ENCODE measurements at regions not wholly inside any gene's neighbourhood (a gene's known extent, or its start where the extent isn't known, plus 50 kb on each side); places are given as distances from the start of the nearest gene placed in this dataset.

- TF ChIP-seq CTCF (IDR thresholded peaks at IDR 0.05) = no peak
Measured at GRCh38 chr3:135538123-135538522, 427.4 kb upstream of the PPP2R3A start.

GRCh38 chr3:135539351-135539750, 426.2 kb upstream of the PPP2R3A start:
- ATAC-seq (ENCODE audit: low FRiP score) (no peak), DNase-seq (ENCODE audit: low spot score) (no peak)
- no peak for TF ChIP-seq CTCF (IDR thresholded peaks at IDR 0.05)

More at GRCh38 chr3:135538123-135538522, 427.4 kb upstream of the PPP2R3A start:
- DNase-seq (ENCODE audit: low spot score) (no peak), ATAC-seq (ENCODE audit: low FRiP score) (no peak)

GRCh38 chr3:135539854-135540253, 425.7 kb upstream of the PPP2R3A start:
- TF ChIP-seq CTCF (IDR thresholded peaks at IDR 0.05) = no peak
- DNase-seq (ENCODE audit: low spot score) = no peak
- no peak for ATAC-seq (ENCODE audit: low FRiP score)

- TF ChIP-seq CTCF (IDR thresholded peaks at IDR 0.05) = no peak
- ATAC-seq (ENCODE audit: low FRiP score) (no peak), DNase-seq (ENCODE audit: low spot score) (no peak)
Measured at GRCh38 chr3:135549928-135550494, 415.5 kb upstream of the PPP2R3A start.

- no peak for TF ChIP-seq CTCF (IDR thresholded peaks at IDR 0.05)
- no peak for DNase-seq (ENCODE audit: low spot score)
- no peak for ATAC-seq (ENCODE audit: low FRiP score)
Measured at GRCh38 chr3:135556174-135556573, 409.4 kb upstream of the PPP2R3A start.

- no peak for ATAC-seq (ENCODE audit: low FRiP score)
Measured at GRCh38 chr3:135558150-135558783, 407.3 kb upstream of the PPP2R3A start.

More at GRCh38 chr3:135558150-135558783, 407.3 kb upstream of the PPP2R3A start:
- TF ChIP-seq CTCF (IDR thresholded peaks at IDR 0.05) = no peak
- no peak for DNase-seq (ENCODE audit: low spot score)

Data from omental fat pad (tissue), 3 donors.